ENCODE measurements at regions not wholly inside any gene's neighbourhood (a gene's known extent, or its start where the extent isn't known, plus 50 kb on each side); places are given as distances from the start of the nearest gene placed in this dataset.

GRCh38 chr18:35770376-35771014 lies 189.0 kb downstream of the GALNT1 start:
- no peak for TF ChIP-seq CTCF (tag by site-specific recombination; IDR thresholded peaks at IDR 0.05)
- no peak for TF ChIP-seq ZNF639 (tag by site-specific recombination; IDR thresholded peaks at IDR 0.05)
- TF ChIP-seq ZNF530 (tag by site-specific recombination; IDR thresholded peaks at IDR 0.05; ENCODE audit: low read depth), result no peak
